Nephron progenitor cell (in vitro differentiated cells): ENCODE measurements at regions not wholly inside any gene's neighbourhood (a gene's known extent, or its start where the extent isn't known, plus 50 kb on each side); places are given as distances from the start of the nearest gene placed in this dataset.

Source experiments
- DNase-seq: peaks from one replicate; pipeline ENCODE4 v3.0.0; 2021
- H3K27ac Mint-ChIP-seq: 2 replicates; pipeline ENCODE4 v1.8.0; 2021; ENCODE audit warnings: mild to moderate bottlenecking, moderate library complexity, mixed read lengths
- H3K27me3 Mint-ChIP-seq: 2 replicates; pipeline ENCODE4 v1.8.0; 2021; ENCODE audit warnings: mild to moderate bottlenecking, low read depth, mixed read lengths; ENCODE audit not compliant: poor library complexity
- H3K36me3 Mint-ChIP-seq: 2 replicates; pipeline ENCODE4 v1.8.0; 2021; ENCODE audit warnings: low read depth, mixed read lengths
- H3K4me1 Mint-ChIP-seq: 2 replicates; pipeline ENCODE4 v1.8.0; 2021; ENCODE audit warnings: mixed read lengths
- H3K4me3 Mint-ChIP-seq: 2 replicates; pipeline ENCODE4 v1.8.0; 2021; ENCODE audit warnings: mild to moderate bottlenecking, moderate library complexity, mixed read lengths
- H3K9me3 Mint-ChIP-seq: 2 replicates; pipeline ENCODE4 v1.8.0; 2021; ENCODE audit warnings: mild to moderate bottlenecking, moderate library complexity, mixed read lengths
- CTCF ChIP-seq: fragments of 200-600 bp; sonication (generic); IDR thresholded peaks from 2 replicates; pipeline ENCODE4 v1.5.0; 2021; ENCODE audit warnings: antibody characterized with exemption

GRCh38 chr7:152514771-152515105 lies 78.9 kb upstream of the KMT2C start:
- Mint-ChIP-seq H3K27ac (no peak overlapping the region), H3K36me3 (no peaks in the 10 kb centered on the region), H3K4me3 (no peak overlapping the region), H3K27me3 (no peaks in the 10 kb centered on the region), H3K4me1 (no peaks in the 10 kb centered on the region), H3K9me3 (peaks cover 8% of the 10 kb centered on the region)
- no peak for DNase-seq
- no peak for TF ChIP-seq CTCF

- DNase-seq: no peak
- H3K27ac Mint-ChIP-seq: peak overlapping the region; percentile 62
- no peak overlapping the region for H3K4me3 Mint-ChIP-seq
- no peaks in the 10 kb centered on the region for H3K36me3 Mint-ChIP-seq
- peaks cover 8% of the 10 kb centered on the region for H3K9me3 Mint-ChIP-seq
- no peaks in the 10 kb centered on the region for H3K27me3 Mint-ChIP-seq
- no peak for TF ChIP-seq CTCF
- no peaks in the 10 kb centered on the region for H3K4me1 Mint-ChIP-seq
Measured at GRCh38 chr7:152513861-152514770, 78.3 kb upstream of the KMT2C start.

GRCh38 chr7:152512706-152513105 lies 76.9 kb upstream of the KMT2C start:
- Mint-ChIP-seq H3K4me3 (no peak overlapping the region), H3K4me1 (no peaks in the 10 kb centered on the region), H3K9me3 (peaks cover 4% of the 10 kb centered on the region), H3K27me3 (no peaks in the 10 kb centered on the region), H3K36me3 (no peaks in the 10 kb centered on the region), H3K27ac (no peak overlapping the region)
- DNase-seq: no peak
- TF ChIP-seq CTCF: no peak

GRCh38 chr7:152511736-152512135 lies 75.9 kb upstream of the KMT2C start:
- Mint-ChIP-seq H3K4me1 (no peaks in the 10 kb centered on the region), H3K27ac (no peak overlapping the region), H3K27me3 (no peaks in the 10 kb centered on the region), H3K4me3 (no peak overlapping the region), H3K36me3 (no peaks in the 10 kb centered on the region), H3K9me3 (peaks cover 4% of the 10 kb centered on the region)
- no peak for DNase-seq
- no peak for TF ChIP-seq CTCF

GRCh38 chr7:152508701-152509100 lies 72.9 kb upstream of the KMT2C start:
- Mint-ChIP-seq H3K9me3 (peaks cover 4% of the 10 kb centered on the region), H3K27me3 (no peaks in the 10 kb centered on the region), H3K27ac (no peak overlapping the region), H3K4me1 (no peaks in the 10 kb centered on the region), H3K4me3 (no peak overlapping the region), H3K36me3 (no peaks in the 10 kb centered on the region)
- TF ChIP-seq CTCF: no peak
- DNase-seq: no peak

GRCh38 chr7:152505606-152506005 lies 69.8 kb upstream of the KMT2C start:
- no peaks in the 10 kb centered on the region for H3K9me3 Mint-ChIP-seq

More at GRCh38 chr7:152505606-152506005, 69.8 kb upstream of the KMT2C start:
- Mint-ChIP-seq H3K4me3 (no peak overlapping the region), H3K27me3 (no peaks in the 10 kb centered on the region), H3K36me3 (no peaks in the 10 kb centered on the region), H3K4me1 (no peaks in the 10 kb centered on the region), H3K27ac (no peak overlapping the region)
- no peak for TF ChIP-seq CTCF
- no peak for DNase-seq
